BE2C (cell line): ENCODE measurements at regions not wholly inside any gene's neighbourhood (a gene's known extent, or its start where the extent isn't known, plus 50 kb on each side); places are given as distances from the start of the nearest gene placed in this dataset.
"Not testable (repeated sequence)": the region's sequence is repeated elsewhere in the genome, so short reads cannot be mapped to it uniquely, and the experiment has no call there.

Source experiments
- DNase-seq: peaks from one replicate; pipeline ENCODE4 v3.0.0-alpha.2; 2020
- H3K27me3 ChIP-seq: fragments of 250-450 bp; sonication (Bioruptor Pico); 2 replicates; pipeline ENCODE4 v1.5.1; 2020; ENCODE audit warnings: mild to moderate bottlenecking
- H3K36me3 ChIP-seq: fragments of 250-450 bp; sonication (Bioruptor Pico); 2 replicates; pipeline ENCODE4 v1.5.1; 2020; ENCODE audit warnings: mild to moderate bottlenecking
- H3K4me1 ChIP-seq: fragments of 250-450 bp; sonication (Bioruptor Pico); 2 replicates; pipeline ENCODE4 v1.5.1; 2020
- H3K4me3 ChIP-seq: 2 replicates; pipeline ENCODE4 v1.5.1; 2011; ENCODE audit warnings: low read depth, low read length
- H3K9me3 ChIP-seq: fragments of 250-450 bp; sonication (Bioruptor Pico); 2 replicates; pipeline ENCODE4 v1.5.1; 2020
- CTCF ChIP-seq: IDR thresholded peaks from 2 replicates; pipeline ENCODE4 v1.5.1; 2012; ENCODE audit warnings: mild to moderate bottlenecking, low read depth, low read length

GRCh38 chr11:89545691-89546090 is 54.5 kb upstream of the NOX4 start:
- H3K9me3 ChIP-seq, result no peaks in the 10 kb centered on the region
- no peak for DNase-seq
- H3K27me3 ChIP-seq, result no peaks in the 10 kb centered on the region
- H3K4me3 ChIP-seq, result no peak overlapping the region
- no peak for TF ChIP-seq CTCF
- no peaks in the 10 kb centered on the region for H3K36me3 ChIP-seq
- H3K4me1 ChIP-seq, result no peaks in the 10 kb centered on the region

- not testable (repeated sequence) for H3K9me3 ChIP-seq, H3K27me3 ChIP-seq
These were observed 64.6 kb upstream of the NOX4 start for GRCh38 chr11:89555781-89556180.

GRCh38 chr11:89556731-89557707 is 65.8 kb upstream of the NOX4 start:
- not testable (repeated sequence) for H3K36me3 ChIP-seq, H3K9me3 ChIP-seq, H3K27me3 ChIP-seq, DNase-seq, H3K4me3 ChIP-seq, H3K4me1 ChIP-seq

More at GRCh38 chr11:89555781-89556180, 64.6 kb upstream of the NOX4 start:
- not testable (repeated sequence) for DNase-seq, H3K36me3 ChIP-seq, H3K4me3 ChIP-seq, H3K4me1 ChIP-seq

- DNase-seq, H3K36me3 ChIP-seq, H3K27me3 ChIP-seq, H3K4me1 ChIP-seq, H3K9me3 ChIP-seq, H3K4me3 ChIP-seq: not testable (repeated sequence)
These were observed 69.4 kb upstream of the NOX4 start for GRCh38 chr11:89560598-89560997.

GRCh38 chr11:89562731-89563130 is 71.6 kb upstream of the NOX4 start:
- not testable (repeated sequence) for H3K36me3 ChIP-seq, H3K4me1 ChIP-seq, DNase-seq, H3K4me3 ChIP-seq, H3K9me3 ChIP-seq, H3K27me3 ChIP-seq

- H3K36me3 ChIP-seq, result no peaks in the 10 kb centered on the region
- no peaks in the 10 kb centered on the region for H3K9me3 ChIP-seq
- H3K27me3 ChIP-seq, result no peaks in the 10 kb centered on the region
- TF ChIP-seq CTCF, result no peak
- no peaks in the 10 kb centered on the region for H3K4me1 ChIP-seq
- H3K4me3 ChIP-seq, result no peak overlapping the region
- DNase-seq, result no peak
These were observed 75.8 kb upstream of the NOX4 start for GRCh38 chr11:89566972-89567371.

- H3K27me3 ChIP-seq, H3K9me3 ChIP-seq, H3K4me1 ChIP-seq, DNase-seq, H3K4me3 ChIP-seq, H3K36me3 ChIP-seq: not testable (repeated sequence)
These were observed 78.2 kb upstream of the NOX4 start for GRCh38 chr11:89569387-89569786.

- not testable (repeated sequence) for H3K27me3 ChIP-seq, H3K4me3 ChIP-seq, DNase-seq, H3K4me1 ChIP-seq, H3K36me3 ChIP-seq, H3K9me3 ChIP-seq
These were observed 80.5 kb upstream of the NOX4 start for GRCh38 chr11:89571706-89572105.

GRCh38 chr11:89575846-89576245 is 84.7 kb upstream of the NOX4 start:
- not testable (repeated sequence) for DNase-seq, H3K4me3 ChIP-seq, H3K9me3 ChIP-seq, H3K36me3 ChIP-seq, H3K4me1 ChIP-seq, H3K27me3 ChIP-seq

GRCh38 chr11:89577428-89577827 is 86.3 kb upstream of the NOX4 start:
- not testable (repeated sequence) for DNase-seq, H3K4me3 ChIP-seq, H3K4me1 ChIP-seq, H3K36me3 ChIP-seq, H3K9me3 ChIP-seq, H3K27me3 ChIP-seq
